ENCODE measurements at regions not wholly inside any gene's neighbourhood (a gene's known extent, or its start where the extent isn't known, plus 50 kb on each side); places are given as distances from the start of the nearest gene placed in this dataset.

DNA sequence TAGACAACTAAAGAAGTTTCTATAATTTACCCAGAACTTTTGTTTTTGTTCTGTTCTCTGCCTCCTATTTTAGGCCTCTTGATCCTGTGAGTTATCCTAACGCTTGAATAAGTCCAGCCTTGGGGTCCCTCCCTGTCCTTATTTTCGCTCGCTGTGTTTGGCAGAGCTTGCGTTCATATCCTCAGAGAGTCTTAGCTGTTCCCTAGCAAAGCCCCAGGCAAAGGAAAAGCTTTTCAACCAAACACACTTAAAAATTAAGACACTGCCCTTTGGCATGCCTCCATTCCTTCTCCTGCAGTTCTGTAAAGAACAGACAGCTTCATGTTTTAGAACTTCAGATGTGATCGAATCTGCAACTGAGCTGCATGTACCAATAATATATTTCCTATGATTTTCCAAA is 517.2 kb downstream of the SUCLG1 start (continued):
- TF ChIP-seq NR2C2 (CRISPR knock-in tag; IDR thresholded peaks at IDR 0.05) (no peak), NR2C2 (tag; IDR thresholded peaks at IDR 0.05) (no peak), NR2F6 (CRISPR knock-in tag; IDR thresholded peaks at IDR 0.05) (no peak), ZNF316 (IDR thresholded peaks at IDR 0.05) (no peak), ZNF143 (CRISPR knock-in tag; IDR thresholded peaks at IDR 0.05) (no peak), NUFIP1 (IDR thresholded peaks at IDR 0.05; ENCODE audit: partially characterized antibody) (no peak)

DNA sequence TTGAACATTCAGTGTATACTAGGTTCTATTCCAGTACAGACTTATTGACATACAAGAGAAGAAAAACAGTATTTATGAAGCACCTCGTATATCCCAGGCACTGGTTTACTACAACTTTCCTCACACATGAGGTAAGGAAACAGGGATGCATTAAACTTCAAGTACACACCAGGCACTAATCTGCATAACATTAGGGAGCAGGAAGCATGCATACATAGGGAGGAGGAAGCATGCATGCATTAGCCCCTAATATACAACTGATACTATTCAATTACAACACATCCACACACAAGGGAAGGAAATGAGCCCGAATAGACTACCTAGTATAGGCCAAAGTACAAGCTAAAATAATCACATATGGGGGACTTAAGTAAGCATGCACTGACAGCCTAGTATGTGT is 525.3 kb downstream of the SUCLG1 start:
- intact Hi-C loops (cut with micrococcal nuclease) = no loop called here
- no peak for ATAC-seq
- CTCF ChIA-PET (ENCODE audit: low intra/inter-chr PET ratio) = no interaction called here
- TF ChIP-seq GABPB2 (CRISPR knock-in tag; conservative IDR thresholded peaks at IDR 0.05) (no peak), TBP (optimal IDR thresholded peaks at IDR 0.05; ENCODE audit: low read depth, low read length) (no peak), ZFPM2 (CRISPR knock-in tag; IDR thresholded peaks at IDR 0.05) (no peak), POLR3A (IDR thresholded peaks at IDR 0.05; ENCODE audit: borderline replicate concordance, extremely low read depth, insufficient read depth, insufficient read length) (no peak), ZNF589 (CRISPR knock-in tag; IDR thresholded peaks at IDR 0.05; ENCODE audit: low read depth) (no peak), SNIP1 (IDR thresholded peaks at IDR 0.05; ENCODE audit: low read depth) (no peak), CBX1 (IDR thresholded peaks at IDR 0.05; ENCODE audit: low read depth) (no peak), SP1 (CRISPR knock-in tag; IDR thresholded peaks at IDR 0.05) (no peak), ZNF561 (CRISPR knock-in tag; conservative IDR thresholded peaks at IDR 0.05) (no peak), MTA2 (IDR thresholded peaks at IDR 0.05; ENCODE audit: low read depth) (no peak), LCOR (CRISPR knock-in tag; IDR thresholded peaks at IDR 0.05) (no peak), ZSCAN29 (IDR thresholded peaks at IDR 0.05) (no peak)
- TF ChIP-seq, protein P1, sequence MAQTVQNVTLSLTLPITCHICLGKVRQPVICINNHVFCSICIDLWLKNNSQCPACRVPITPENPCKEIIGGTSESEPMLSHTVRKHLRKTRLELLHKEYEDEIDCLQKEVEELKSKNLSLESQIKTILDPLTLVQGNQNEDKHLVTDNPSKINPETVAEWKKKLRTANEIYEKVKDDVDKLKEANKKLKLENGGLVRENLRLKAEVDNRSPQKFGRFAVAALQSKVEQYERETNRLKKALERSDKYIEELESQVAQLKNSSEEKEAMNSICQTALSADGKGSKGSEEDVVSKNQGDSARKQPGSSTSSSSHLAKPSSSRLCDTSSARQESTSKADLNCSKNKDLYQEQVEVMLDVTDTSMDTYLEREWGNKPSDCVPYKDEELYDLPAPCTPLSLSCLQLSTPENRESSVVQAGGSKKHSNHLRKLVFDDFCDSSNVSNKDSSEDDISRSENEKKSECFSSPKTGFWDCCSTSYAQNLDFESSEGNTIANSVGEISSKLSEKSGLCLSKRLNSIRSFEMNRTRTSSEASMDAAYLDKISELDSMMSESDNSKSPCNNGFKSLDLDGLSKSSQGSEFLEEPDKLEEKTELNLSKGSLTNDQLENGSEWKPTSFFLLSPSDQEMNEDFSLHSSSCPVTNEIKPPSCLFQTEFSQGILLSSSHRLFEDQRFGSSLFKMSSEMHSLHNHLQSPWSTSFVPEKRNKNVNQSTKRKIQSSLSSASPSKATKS (CRISPR knock-in tag; IDR thresholded peaks at IDR 0.05) = no peak
- TF ChIP-seq, protein P2, sequence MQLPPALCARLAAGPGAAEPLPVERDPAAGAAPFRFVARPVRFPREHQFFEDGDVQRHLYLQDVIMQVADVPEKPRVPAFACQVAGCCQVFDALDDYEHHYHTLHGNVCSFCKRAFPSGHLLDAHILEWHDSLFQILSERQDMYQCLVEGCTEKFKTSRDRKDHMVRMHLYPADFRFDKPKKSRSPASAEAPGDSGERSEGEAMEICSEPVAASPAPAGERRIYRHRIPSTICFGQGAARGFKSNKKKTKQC (CRISPR knock-in tag; IDR thresholded peaks at IDR 0.05) = no peak
- TF ChIP-seq, protein P3, sequence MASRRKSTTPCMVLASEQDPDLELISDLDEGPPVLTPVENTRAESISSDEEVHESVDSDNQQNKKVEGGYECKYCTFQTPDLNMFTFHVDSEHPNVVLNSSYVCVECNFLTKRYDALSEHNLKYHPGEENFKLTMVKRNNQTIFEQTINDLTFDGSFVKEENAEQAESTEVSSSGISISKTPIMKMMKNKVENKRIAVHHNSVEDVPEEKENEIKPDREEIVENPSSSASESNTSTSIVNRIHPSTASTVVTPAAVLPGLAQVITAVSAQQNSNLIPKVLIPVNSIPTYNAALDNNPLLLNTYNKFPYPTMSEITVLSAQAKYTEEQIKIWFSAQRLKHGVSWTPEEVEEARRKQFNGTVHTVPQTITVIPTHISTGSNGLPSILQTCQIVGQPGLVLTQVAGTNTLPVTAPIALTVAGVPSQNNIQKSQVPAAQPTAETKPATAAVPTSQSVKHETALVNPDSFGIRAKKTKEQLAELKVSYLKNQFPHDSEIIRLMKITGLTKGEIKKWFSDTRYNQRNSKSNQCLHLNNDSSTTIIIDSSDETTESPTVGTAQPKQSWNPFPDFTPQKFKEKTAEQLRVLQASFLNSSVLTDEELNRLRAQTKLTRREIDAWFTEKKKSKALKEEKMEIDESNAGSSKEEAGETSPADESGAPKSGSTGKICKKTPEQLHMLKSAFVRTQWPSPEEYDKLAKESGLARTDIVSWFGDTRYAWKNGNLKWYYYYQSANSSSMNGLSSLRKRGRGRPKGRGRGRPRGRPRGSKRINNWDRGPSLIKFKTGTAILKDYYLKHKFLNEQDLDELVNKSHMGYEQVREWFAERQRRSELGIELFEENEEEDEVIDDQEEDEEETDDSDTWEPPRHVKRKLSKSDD (conservative IDR thresholded peaks at IDR 0.05; ENCODE audit: low read length) = no peak

More for the DNA sequence above, 525.3 kb downstream of the SUCLG1 start:
- FAIRE-seq (no peak), DNase-seq (ENCODE audit: extremely low read depth in 1 of 4, low spot score in 3 of 4) (no peak)
- Histone ChIP-seq H3K4me1 (replicated peaks in 1 of 2; ENCODE audit: control insufficient read depth in 2 of 2, insufficient read depth in 2 of 2, low read length in 2 of 2) (no peaks in the 10 kb centered on the region), H3K4me3 (no peak overlapping the region), H3K9me1 (ENCODE audit: control insufficient read depth, insufficient read depth, low read length) (no peaks in the 10 kb centered on the region), H3K9me3 (replicated peaks; ENCODE audit: control insufficient read depth, insufficient read depth, low read depth, low read length) (no peaks in the 10 kb centered on the region), H3K79me2 (ENCODE audit: control insufficient read depth, insufficient read depth, low read length) (no peaks in the 10 kb centered on the region), H3K4me2 (ENCODE audit: insufficient read depth, low read length) (no peak overlapping the region), H4K20me1 (replicated peaks; ENCODE audit: control insufficient read depth, insufficient read depth, low read length) (no peaks in the 10 kb centered on the region), H3K36me3 (ENCODE audit: control insufficient read depth, insufficient read depth, low read length) (no peaks in the 10 kb centered on the region), H3K27ac (ENCODE audit: extremely low read depth, low read depth, low read length) (no peak overlapping the region), H3K27me3 (ENCODE audit: control insufficient read depth in 2 of 2, insufficient read depth in 2 of 2, low read length in 2 of 2) (no peaks in the 10 kb centered on the region), H2AFZ (ENCODE audit: low read depth, low read length) (peak overlapping the region; percentile 23; the same call in 1 of the 2 replicates), H3K9ac (ENCODE audit: insufficient read depth in 1 of 2, low read depth in 2 of 2, low read length in 2 of 2) (no peak overlapping the region)
- POLR2A ChIA-PET = no interaction called here
- no TSS peak for BruUV-seq (replicated peaks)
- WGBS (ENCODE audit: insufficient coverage, low coverage, missing lambda C conversion rate) = 8% methylated on average over 2 of the region's 2 CpGs
- in situ Hi-C loops (cut with MboI) = no loop called here
